ENCODE measurements at regions not wholly inside any gene's neighbourhood (a gene's known extent, or its start where the extent isn't known, plus 50 kb on each side); places are given as distances from the start of the nearest gene placed in this dataset.

GRCh38 chr10:110429301-110429700 is 68.4 kb upstream of the DUSP5 start:
- Histone ChIP-seq H3K9me3 (ENCODE audit: severe bottlenecking) (peaks cover 7% of the 10 kb centered on the region), H3K27ac (no peak overlapping the region), H3K4me3 (ENCODE audit: low read depth, low read length) (no peak overlapping the region), H3K36me3 (no peaks in the 10 kb centered on the region), H3K27me3 (ENCODE audit: insufficient read depth, low read depth, severe bottlenecking) (no peaks in the 10 kb centered on the region)
- DNase-seq, result no peak
- TF ChIP-seq CTCF (IDR thresholded peaks at IDR 0.05; ENCODE audit: low read depth, low read length), result no peak

- Histone ChIP-seq H3K4me3 (ENCODE audit: low read depth, low read length) (no peak overlapping the region), H3K36me3 (no peaks in the 10 kb centered on the region), H3K27me3 (ENCODE audit: insufficient read depth, low read depth, severe bottlenecking) (no peaks in the 10 kb centered on the region), H3K27ac (no peak overlapping the region), H3K9me3 (ENCODE audit: severe bottlenecking) (peaks cover 7% of the 10 kb centered on the region)
- no peak for DNase-seq
- no peak for TF ChIP-seq CTCF (IDR thresholded peaks at IDR 0.05; ENCODE audit: low read depth, low read length)
Measured at GRCh38 chr10:110430340-110431273, 67.1 kb upstream of the DUSP5 start.

- no peak for DNase-seq
- Histone ChIP-seq H3K27ac (no peak overlapping the region), H3K27me3 (ENCODE audit: insufficient read depth, low read depth, severe bottlenecking) (no peaks in the 10 kb centered on the region), H3K9me3 (ENCODE audit: severe bottlenecking) (peaks cover 7% of the 10 kb centered on the region), H3K36me3 (no peaks in the 10 kb centered on the region), H3K4me3 (ENCODE audit: low read depth, low read length) (no peak overlapping the region)
- TF ChIP-seq CTCF (IDR thresholded peaks at IDR 0.05; ENCODE audit: low read depth, low read length), result no peak
Measured at GRCh38 chr10:110431659-110432058, 66.0 kb upstream of the DUSP5 start.

- Histone ChIP-seq H3K27me3 (ENCODE audit: insufficient read depth, low read depth, severe bottlenecking) (no peaks in the 10 kb centered on the region), H3K9me3 (ENCODE audit: severe bottlenecking) (peaks cover 7% of the 10 kb centered on the region), H3K4me3 (ENCODE audit: low read depth, low read length) (no peak overlapping the region), H3K36me3 (no peaks in the 10 kb centered on the region), H3K27ac (no peak overlapping the region)
- TF ChIP-seq CTCF (IDR thresholded peaks at IDR 0.05; ENCODE audit: low read depth, low read length), result no peak
- no peak for DNase-seq
Measured at GRCh38 chr10:110432084-110432483, 65.6 kb upstream of the DUSP5 start.

- H3K36me3 ChIP-seq, result no peaks in the 10 kb centered on the region
Measured at GRCh38 chr10:110432814-110433565, 64.7 kb upstream of the DUSP5 start.

More at GRCh38 chr10:110432814-110433565, 64.7 kb upstream of the DUSP5 start:
- TF ChIP-seq CTCF (IDR thresholded peaks at IDR 0.05; ENCODE audit: low read depth, low read length), result no peak
- Histone ChIP-seq H3K27me3 (ENCODE audit: insufficient read depth, low read depth, severe bottlenecking) (no peaks in the 10 kb centered on the region), H3K4me3 (ENCODE audit: low read depth, low read length) (no peak overlapping the region), H3K27ac (no peak overlapping the region), H3K9me3 (ENCODE audit: severe bottlenecking) (peaks cover 7% of the 10 kb centered on the region)
- DNase-seq, result no peak

Data from WERI-Rb-1 (cell line).